HepG2 (cell line): ENCODE measurements at regions not wholly inside any gene's neighbourhood (a gene's known extent, or its start where the extent isn't known, plus 50 kb on each side); places are given as distances from the start of the nearest gene placed in this dataset.

Source experiments
- ATAC-seq: fragments of 200-7000 bp; cut with Tn5 transposase; 3 replicates; pipeline ENCODE4 v1.9.1; 2020; ENCODE audit warnings: mild to moderate bottlenecking, moderate library complexity
- BruUV-seq: library from RNA; stranded (reverse); fragments of 400-500 nt; replicated peaks from 2 replicates; lab custom pipeline; 2021; lab: Mats Ljungman, UMichigan
- CTCF ChIA-PET: fragments of 300-600 bp; formaldehyde crosslinking; extraction: SDS; loops from one replicate; lab custom pipeline; 2021; ENCODE audit warnings: low total read pairs, inconsistent platforms, low intra/inter-chr PET ratio; lab: Yijun Ruan, JAX
- POLR2A ChIA-PET: fragments of 350-600 bp; sonication (Branson Sonifier 250); formaldehyde crosslinking; loops from one replicate; lab custom pipeline; 2020; ENCODE audit warnings: antibody characterized with exemption, inconsistent platforms; lab: Yijun Ruan, JAX
- DNase-seq: peaks from one replicate; pipeline ENCODE4 v3.0.0-alpha.2; 2015; ENCODE audit warnings: low spot score
- FAIRE-seq: peaks from 3 replicates; lab custom pipeline; 2011; peaks lifted over from hg19 to GRCh38; lab: Jason Lieb, UNC
- H2AFZ ChIP-seq: one replicate; pipeline ENCODE4 v1.6.1; 2011; ENCODE audit warnings: low read length, inconsistent platforms
- H3K27ac ChIP-seq: fragments of 300-600 bp; 3 replicates; pipeline ENCODE4 v1.8.0; 2011; ENCODE audit warnings: mixed run types, mild to moderate bottlenecking, mixed read lengths, low read length, inconsistent platforms; ENCODE audit not compliant: insufficient read depth; ENCODE audit errors: extremely low read length
- H3K27me3 ChIP-seq, 2 experiments: fragments of 200-600 bp in 1 of 2; 2 replicates in 1 of 2; 3 replicates in 1 of 2; pipeline versions ENCODE4 v1.6.0 to v1.8.0; 2011; ENCODE audit warnings: low read length in 2 of 2, mild to moderate bottlenecking in 2 of 2, moderate library complexity in 2 of 2, inconsistent platforms in 1 of 2; ENCODE audit not compliant: insufficient read depth in 2 of 2, control insufficient read depth in 1 of 2
- H3K36me3 ChIP-seq, 2 experiments: fragments of 200-600 bp in 1 of 2; replicated peaks in 1 of 2; 2 replicates in 1 of 2; 3 replicates in 1 of 2; pipeline versions ENCODE4 v1.5.1 to v1.8.0; 2011; ENCODE audit warnings: low read length in 2 of 2, inconsistent platforms in 1 of 2; ENCODE audit not compliant: insufficient read depth in 2 of 2, control insufficient read depth in 1 of 2
- H3K4me1 ChIP-seq: 2 replicates; pipeline ENCODE4 v1.5.1; 2012; ENCODE audit warnings: low read length, inconsistent platforms; ENCODE audit not compliant: insufficient read depth
- H3K4me2 ChIP-seq: 2 replicates; pipeline ENCODE4 v1.6.0; 2011; ENCODE audit warnings: low read depth, low read length, inconsistent platforms
- H3K4me3 ChIP-seq, 3 experiments: fragments of 200-600 bp in 1 of 3; sonication (generic), shearing (Covaris generic) in 1 of 3; replicated peaks in 1 of 3; 2 replicates each; pipeline ENCODE4 v1.5.1; 2011 to 2016; ENCODE audit warnings: low read length in 3 of 3, inconsistent platforms in 2 of 3, low read depth in 2 of 3, mild to moderate bottlenecking in 2 of 3, control low read depth in 1 of 3, mixed read lengths in 1 of 3; ENCODE audit not compliant: insufficient read depth in 1 of 3
- H3K79me2 ChIP-seq: one replicate; pipeline ENCODE4 v1.6.1; 2011; ENCODE audit warnings: low read length, inconsistent platforms; ENCODE audit not compliant: insufficient read depth
- H3K9ac ChIP-seq: 2 replicates; pipeline ENCODE4 v1.6.0; 2011; ENCODE audit warnings: mild to moderate bottlenecking, low read depth, low read length, inconsistent platforms; ENCODE audit not compliant: insufficient read depth
- H3K9me3 ChIP-seq: 2 replicates; pipeline ENCODE4 v1.5.1; 2012; ENCODE audit warnings: mild to moderate bottlenecking, low read length
- H4K20me1 ChIP-seq: 2 replicates; pipeline ENCODE4 v1.6.0; 2011; ENCODE audit warnings: inconsistent platforms, mild to moderate bottlenecking, low read length, moderate library complexity; ENCODE audit not compliant: insufficient read depth
- KAT2B ChIP-seq: fragments of 150-350 bp; IDR thresholded peaks from 2 replicates; pipeline ENCODE4 v1.6.1; 2014; ENCODE audit warnings: low read depth, low read length, borderline replicate concordance
- KLF6 ChIP-seq: IDR thresholded peaks from 2 replicates; pipeline ENCODE4 v1.8.0; 2016; ENCODE audit warnings: missing biosample characterization, missing genetic modification reagents
- SAFB2 ChIP-seq: sonication (generic); formaldehyde crosslinking; IDR thresholded peaks from 2 replicates; pipeline ENCODE4 v1.5.1; 2020; ENCODE audit warnings: missing genetic modification reagents, low read depth, mild to moderate bottlenecking, borderline replicate concordance
- SMAD3 ChIP-seq: sonication (generic); formaldehyde crosslinking; IDR thresholded peaks from 2 replicates; pipeline ENCODE4 v1.4.0; 2020; ENCODE audit warnings: missing genetic modification reagents
- ZNF20 ChIP-seq: sonication (generic); formaldehyde crosslinking; IDR thresholded peaks from 2 replicates; pipeline ENCODE4 v1.4.0; 2020; ENCODE audit warnings: mild to moderate bottlenecking, moderate library complexity, missing genetic modification reagents
- ZNF232 ChIP-seq: sonication (generic); formaldehyde crosslinking; IDR thresholded peaks from 2 replicates; pipeline ENCODE4 v1.4.0; 2020; ENCODE audit warnings: missing genetic modification reagents, borderline replicate concordance
- ZNF350 ChIP-seq: sonication (generic); formaldehyde crosslinking; IDR thresholded peaks from 2 replicates; pipeline ENCODE4 v1.4.0; 2020; ENCODE audit warnings: mild to moderate bottlenecking, low read depth, missing genetic modification reagents, borderline replicate concordance
- ZSCAN12 ChIP-seq: sonication (generic); formaldehyde crosslinking; IDR thresholded peaks from 2 replicates; pipeline ENCODE4 v1.9.0; 2021; ENCODE audit warnings: mild to moderate bottlenecking, missing genetic modification reagents
- WGBS: methylation state at CpG from one replicate; pipeline ENCODE4 v1.1.6; 2017; ENCODE audit warnings: low lambda C conversion rate; 5-methylcytosine and 5-hydroxymethylcytosine counted together
- in situ Hi-C: cut with HindIII; loops from 2 replicates; pipeline ENCODE4 v1.10.0; 2017; ENCODE audit warnings: low pct_unique_long_range_greater_than_20kb; ENCODE audit not compliant: extremely low pct_ligation_motif_present
- intact Hi-C: fragments of 100-400 bp; cut with micrococcal nuclease; formaldehyde crosslinking; loops from one replicate; pipeline ENCODE4 v1.10.0; 2022; ENCODE audit not compliant: unreplicated experiment
- TF ChIP-seq, protein P1 (sequence below): sonication (generic); formaldehyde crosslinking; IDR thresholded peaks from 2 replicates; pipeline ENCODE4 v1.4.0; 2020; ENCODE audit warnings: missing genetic modification reagents
- TF ChIP-seq, protein P2 (sequence below): IDR thresholded peaks from 2 replicates; pipeline ENCODE4 v1.6.1; 2016; ENCODE audit warnings: control low read depth

DNA sequence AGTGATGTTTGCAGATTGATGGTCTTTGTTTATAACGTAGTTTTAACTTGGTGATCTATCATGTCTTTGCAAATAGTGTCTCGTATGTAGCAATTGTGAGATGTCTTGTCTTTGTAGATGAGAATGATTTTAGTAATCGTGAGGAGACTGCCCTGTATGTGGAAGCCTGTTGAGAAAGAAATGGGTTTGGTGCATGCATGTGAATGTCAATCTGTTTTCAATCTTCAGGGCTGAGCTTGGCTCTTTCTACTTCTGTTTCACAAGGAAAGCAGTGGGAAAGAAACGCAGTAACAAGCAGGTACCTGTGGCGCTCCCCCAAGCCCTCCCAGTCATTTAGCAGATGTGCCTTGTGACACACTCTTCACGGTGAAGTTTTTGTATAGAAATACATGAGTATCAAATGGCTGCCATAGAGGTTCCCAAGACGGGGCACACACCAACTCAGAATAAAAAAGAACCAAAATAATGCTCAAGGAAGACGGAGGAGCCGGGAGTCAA lies 342.8 kb upstream of the DDHD1 start:
- no TSS peak for BruUV-seq
- Histone ChIP-seq H3K79me2 (no peaks in the 10 kb centered on the region), H3K36me3 (no peaks in the 10 kb centered on the region), H3K9ac (no peak overlapping the region), H3K4me3 (no peak overlapping the region), H3K27me3 (no peaks in the 10 kb centered on the region; a peak in 1 of 5 replicates), H3K27ac (no peak overlapping the region), H2AFZ (no peak overlapping the region), H4K20me1 (no peaks in the 10 kb centered on the region), H3K4me2 (no peak overlapping the region), H3K9me3 (no peaks in the 10 kb centered on the region), H3K4me1 (no peaks in the 10 kb centered on the region)
- in situ Hi-C loops (no loop called here), intact Hi-C loops (no loop called here)
- POLR2A ChIA-PET, result no interaction called here
- DNase-seq (no peak), ATAC-seq (no peak), FAIRE-seq (no peak)
- CTCF ChIA-PET, result no interaction called here
- no peak for TF ChIP-seq KLF6 (CRISPR knock-in tag)
- TF ChIP-seq ZNF350 (CRISPR knock-in tag), result no peak
- no peak for TF ChIP-seq SMAD3 (CRISPR knock-in tag)
- TF ChIP-seq, protein P1, sequence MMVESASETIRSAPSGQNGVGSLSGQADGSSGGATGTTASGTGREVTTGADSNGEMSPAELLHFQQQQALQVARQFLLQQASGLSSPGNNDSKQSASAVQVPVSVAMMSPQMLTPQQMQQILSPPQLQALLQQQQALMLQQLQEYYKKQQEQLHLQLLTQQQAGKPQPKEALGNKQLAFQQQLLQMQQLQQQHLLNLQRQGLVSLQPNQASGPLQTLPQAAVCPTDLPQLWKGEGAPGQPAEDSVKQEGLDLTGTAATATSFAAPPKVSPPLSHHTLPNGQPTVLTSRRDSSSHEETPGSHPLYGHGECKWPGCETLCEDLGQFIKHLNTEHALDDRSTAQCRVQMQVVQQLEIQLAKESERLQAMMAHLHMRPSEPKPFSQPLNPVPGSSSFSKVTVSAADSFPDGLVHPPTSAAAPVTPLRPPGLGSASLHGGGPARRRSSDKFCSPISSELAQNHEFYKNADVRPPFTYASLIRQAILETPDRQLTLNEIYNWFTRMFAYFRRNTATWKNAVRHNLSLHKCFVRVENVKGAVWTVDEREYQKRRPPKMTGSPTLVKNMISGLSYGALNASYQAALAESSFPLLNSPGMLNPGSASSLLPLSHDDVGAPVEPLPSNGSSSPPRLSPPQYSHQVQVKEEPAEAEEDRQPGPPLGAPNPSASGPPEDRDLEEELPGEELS (CRISPR knock-in tag), result no peak
- no peak for TF ChIP-seq KAT2B
- TF ChIP-seq ZSCAN12 (CRISPR knock-in tag), result no peak
- no peak for TF ChIP-seq ZNF232 (CRISPR knock-in tag)
- TF ChIP-seq, protein P2, sequence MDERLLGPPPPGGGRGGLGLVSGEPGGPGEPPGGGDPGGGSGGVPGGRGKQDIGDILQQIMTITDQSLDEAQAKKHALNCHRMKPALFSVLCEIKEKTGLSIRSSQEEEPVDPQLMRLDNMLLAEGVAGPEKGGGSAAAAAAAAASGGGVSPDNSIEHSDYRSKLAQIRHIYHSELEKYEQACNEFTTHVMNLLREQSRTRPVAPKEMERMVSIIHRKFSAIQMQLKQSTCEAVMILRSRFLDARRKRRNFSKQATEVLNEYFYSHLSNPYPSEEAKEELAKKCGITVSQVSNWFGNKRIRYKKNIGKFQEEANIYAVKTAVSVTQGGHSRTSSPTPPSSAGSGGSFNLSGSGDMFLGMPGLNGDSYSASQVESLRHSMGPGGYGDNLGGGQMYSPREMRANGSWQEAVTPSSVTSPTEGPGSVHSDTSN, result no peak
- no peak for TF ChIP-seq ZNF20 (CRISPR knock-in tag)
- no peak for TF ChIP-seq SAFB2
- WGBS, result 24% methylated on average over 9 of the region's 9 CpGs
